ENCODE measurements at regions not wholly inside any gene's neighbourhood (a gene's known extent, or its start where the extent isn't known, plus 50 kb on each side); places are given as distances from the start of the nearest gene placed in this dataset.

DNA sequence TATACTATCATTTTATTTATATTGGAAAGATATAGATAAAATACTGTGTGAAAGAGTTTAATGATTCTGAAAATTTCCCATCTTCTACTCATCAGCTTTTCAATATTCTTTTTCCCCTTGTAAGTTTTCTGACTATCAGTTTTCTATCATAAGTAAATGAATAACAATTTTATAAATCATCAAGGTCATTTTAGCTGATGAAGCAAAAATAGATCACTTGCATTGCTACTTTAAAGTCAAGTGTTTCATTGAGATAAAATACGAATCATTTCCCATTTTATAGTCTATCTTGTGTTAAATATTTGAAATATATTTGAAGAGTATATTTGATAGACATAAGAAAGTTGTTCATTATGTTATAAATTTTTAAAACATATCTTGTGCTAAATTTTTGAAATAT is 811.0 kb upstream of the GALNTL6 start:
- TF ChIP-seq, protein P1, sequence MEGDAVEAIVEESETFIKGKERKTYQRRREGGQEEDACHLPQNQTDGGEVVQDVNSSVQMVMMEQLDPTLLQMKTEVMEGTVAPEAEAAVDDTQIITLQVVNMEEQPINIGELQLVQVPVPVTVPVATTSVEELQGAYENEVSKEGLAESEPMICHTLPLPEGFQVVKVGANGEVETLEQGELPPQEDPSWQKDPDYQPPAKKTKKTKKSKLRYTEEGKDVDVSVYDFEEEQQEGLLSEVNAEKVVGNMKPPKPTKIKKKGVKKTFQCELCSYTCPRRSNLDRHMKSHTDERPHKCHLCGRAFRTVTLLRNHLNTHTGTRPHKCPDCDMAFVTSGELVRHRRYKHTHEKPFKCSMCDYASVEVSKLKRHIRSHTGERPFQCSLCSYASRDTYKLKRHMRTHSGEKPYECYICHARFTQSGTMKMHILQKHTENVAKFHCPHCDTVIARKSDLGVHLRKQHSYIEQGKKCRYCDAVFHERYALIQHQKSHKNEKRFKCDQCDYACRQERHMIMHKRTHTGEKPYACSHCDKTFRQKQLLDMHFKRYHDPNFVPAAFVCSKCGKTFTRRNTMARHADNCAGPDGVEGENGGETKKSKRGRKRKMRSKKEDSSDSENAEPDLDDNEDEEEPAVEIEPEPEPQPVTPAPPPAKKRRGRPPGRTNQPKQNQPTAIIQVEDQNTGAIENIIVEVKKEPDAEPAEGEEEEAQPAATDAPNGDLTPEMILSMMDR (IDR thresholded peaks at IDR 0.05; ENCODE audit: insufficient read depth in 1 of 2, low read depth in 1 of 2, low read length in 1 of 2, severe bottlenecking in 1 of 2, unreplicated experiment in 1 of 2), result no peak
- no peaks in the 10 kb centered on the region for H3K4me1 ChIP-seq
- Mint-ChIP-seq H3K4me3 (ENCODE audit: unreplicated experiment) (no peak overlapping the region), H3K27ac (ENCODE audit: unreplicated experiment) (no peak overlapping the region), H3K27me3 (ENCODE audit: insufficient read depth, unreplicated experiment) (peaks cover 3% of the 10 kb centered on the region), H3K36me3 (ENCODE audit: insufficient read depth, unreplicated experiment) (no peaks in the 10 kb centered on the region), H3K4me1 (ENCODE audit: low read depth, unreplicated experiment) (no peaks in the 10 kb centered on the region), H3K9me3 (ENCODE audit: unreplicated experiment) (no peaks in the 10 kb centered on the region)
- no peak overlapping the region for H3K4me3 ChIP-seq (ENCODE audit: low read depth, low read length)
- no peaks in the 10 kb centered on the region for H3K9me3 ChIP-seq
- no peak for DNase-seq
- ChIA-PET POLR2A (no interaction called here), CTCF (no interaction called here)
- intact Hi-C loops (cut with micrococcal nuclease; ENCODE audit: unreplicated experiment), result no loop called here
- no TSS peak for BruUV-seq (replicated peaks)
- H3K27me3 ChIP-seq (replicated peaks; ENCODE audit: control insufficient read depth, insufficient read depth, low read length), result no peaks in the 10 kb centered on the region
- H3K36me3 ChIP-seq (ENCODE audit: control insufficient read depth, insufficient read depth, low read length), result no peaks in the 10 kb centered on the region

DNA sequence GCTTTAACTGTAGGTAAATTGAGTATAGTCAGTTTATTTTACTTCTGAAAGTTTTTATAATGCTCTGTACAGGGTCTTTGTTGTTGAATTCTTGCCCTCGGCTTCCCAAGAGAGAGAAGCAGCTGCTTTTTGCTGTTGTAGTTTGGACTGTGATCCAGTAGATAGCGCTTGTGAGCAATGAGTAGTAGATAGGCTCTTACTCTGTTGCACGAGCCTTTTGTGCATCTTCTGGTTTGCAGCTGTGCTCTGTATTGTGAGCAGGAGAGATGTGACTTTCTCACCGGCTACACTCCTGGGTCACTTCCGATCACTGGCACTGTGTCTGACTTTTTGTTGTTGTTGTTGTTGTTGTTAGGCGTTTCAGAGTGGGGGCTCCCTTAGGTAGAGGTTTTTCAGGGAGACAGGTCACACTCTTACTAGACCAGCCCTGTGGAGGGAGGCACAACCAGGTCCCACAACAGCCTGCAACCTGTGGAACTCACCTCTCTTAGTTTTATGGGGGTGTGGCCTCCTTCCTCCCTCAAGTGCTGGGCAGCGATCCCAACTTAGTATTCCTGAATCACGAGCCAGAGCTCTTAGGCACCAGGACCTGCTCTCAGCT is 822.1 kb upstream of the GALNTL6 start:
- H3K9me3 Mint-ChIP-seq (ENCODE audit: unreplicated experiment), result no peaks in the 10 kb centered on the region
- H3K4me1 Mint-ChIP-seq (ENCODE audit: low read depth, unreplicated experiment), result no peaks in the 10 kb centered on the region
- BruUV-seq (replicated peaks), result no TSS peak
- intact Hi-C loops (cut with micrococcal nuclease; ENCODE audit: unreplicated experiment), result loop anchor here (1.0 to 5.0 kb wide), 3 partner anchors 195 to 1212 kb away; no protein-coding TSS in a partner anchor
- H3K36me3 Mint-ChIP-seq (ENCODE audit: insufficient read depth, unreplicated experiment), result no peaks in the 10 kb centered on the region
- Histone ChIP-seq H3K4me1 (no peaks in the 10 kb centered on the region), H3K4me3 (ENCODE audit: low read depth, low read length) (no peak overlapping the region), H3K27me3 (replicated peaks; ENCODE audit: control insufficient read depth, insufficient read depth, low read length) (no peaks in the 10 kb centered on the region), H3K36me3 (ENCODE audit: control insufficient read depth, insufficient read depth, low read length) (no peaks in the 10 kb centered on the region), H3K9me3 (no peaks in the 10 kb centered on the region)
- H3K27me3 Mint-ChIP-seq (ENCODE audit: insufficient read depth, unreplicated experiment), result no peaks in the 10 kb centered on the region
- no peak overlapping the region for H3K27ac Mint-ChIP-seq (ENCODE audit: unreplicated experiment)
- TF ChIP-seq, protein P1 (IDR thresholded peaks at IDR 0.05; ENCODE audit: insufficient read depth in 1 of 2, low read depth in 1 of 2, low read length in 1 of 2, severe bottlenecking in 1 of 2, unreplicated experiment in 1 of 2), result peak; percentile 49 to 51
- H3K4me3 Mint-ChIP-seq (ENCODE audit: unreplicated experiment), result no peak overlapping the region
- DNase-seq, result peak; percentile 35
- ChIA-PET POLR2A (no interaction called here), CTCF (interaction anchor here (1.2 to 1.4 kb wide), 2 partner anchors 195 to 1212 kb away, joined by 4 to 17 read pairs; no protein-coding TSS in a partner anchor)

DNA sequence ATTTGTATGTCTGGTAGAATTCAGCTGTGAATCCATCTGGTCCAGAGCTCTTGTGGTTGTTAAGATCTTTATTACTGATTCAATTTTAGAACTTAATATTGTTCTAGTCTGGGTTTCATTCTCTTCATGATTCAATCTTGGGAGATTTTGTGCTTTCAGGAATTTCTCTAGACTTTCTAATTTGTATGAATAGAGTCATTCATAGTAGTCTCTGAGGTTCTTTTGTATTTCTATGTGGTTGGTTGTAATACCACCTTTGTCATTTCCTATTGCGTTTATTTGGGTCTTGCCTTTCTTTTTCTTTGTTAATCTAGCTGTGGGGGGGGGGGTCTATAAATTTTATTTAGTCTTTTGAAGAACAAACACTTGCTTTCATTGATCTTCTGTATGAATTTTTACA is 824.8 kb upstream of the GALNTL6 start:
- H3K4me1 Mint-ChIP-seq (ENCODE audit: low read depth, unreplicated experiment), result no peaks in the 10 kb centered on the region
- H3K9me3 Mint-ChIP-seq (ENCODE audit: unreplicated experiment), result no peaks in the 10 kb centered on the region
- ChIA-PET POLR2A (no interaction called here), CTCF (no interaction called here)
- Histone ChIP-seq H3K9me3 (no peaks in the 10 kb centered on the region), H3K27me3 (replicated peaks; ENCODE audit: control insufficient read depth, insufficient read depth, low read length) (no peaks in the 10 kb centered on the region), H3K36me3 (ENCODE audit: control insufficient read depth, insufficient read depth, low read length) (no peaks in the 10 kb centered on the region), H3K4me1 (no peaks in the 10 kb centered on the region), H3K4me3 (ENCODE audit: low read depth, low read length) (no peak overlapping the region)
- no peak for DNase-seq
- no peak overlapping the region for H3K27ac Mint-ChIP-seq (ENCODE audit: unreplicated experiment)
- intact Hi-C loops (cut with micrococcal nuclease; ENCODE audit: unreplicated experiment), result no loop called here
- TF ChIP-seq, protein P1 (IDR thresholded peaks at IDR 0.05; ENCODE audit: insufficient read depth in 1 of 2, low read depth in 1 of 2, low read length in 1 of 2, severe bottlenecking in 1 of 2, unreplicated experiment in 1 of 2), result no peak
- no TSS peak for BruUV-seq (replicated peaks)
- no peak overlapping the region for H3K4me3 Mint-ChIP-seq (ENCODE audit: unreplicated experiment)
- no peaks in the 10 kb centered on the region for H3K27me3 Mint-ChIP-seq (ENCODE audit: insufficient read depth, unreplicated experiment)
- H3K36me3 Mint-ChIP-seq (ENCODE audit: insufficient read depth, unreplicated experiment), result no peaks in the 10 kb centered on the region
